HG03175 (cell line): ENCODE measurements at regions not wholly inside any gene's neighbourhood (a gene's known extent, or its start where the extent isn't known, plus 50 kb on each side); places are given as distances from the start of the nearest gene placed in this dataset.

ENCODE experiments used
- ATAC-seq: cut with Tn5 transposase; IDR thresholded peaks from one replicate; pipeline ENCODE4 v1.9.1; 2021; ENCODE audit warnings: mild to moderate bottlenecking, moderate library complexity; ENCODE audit not compliant: unreplicated experiment

DNA sequence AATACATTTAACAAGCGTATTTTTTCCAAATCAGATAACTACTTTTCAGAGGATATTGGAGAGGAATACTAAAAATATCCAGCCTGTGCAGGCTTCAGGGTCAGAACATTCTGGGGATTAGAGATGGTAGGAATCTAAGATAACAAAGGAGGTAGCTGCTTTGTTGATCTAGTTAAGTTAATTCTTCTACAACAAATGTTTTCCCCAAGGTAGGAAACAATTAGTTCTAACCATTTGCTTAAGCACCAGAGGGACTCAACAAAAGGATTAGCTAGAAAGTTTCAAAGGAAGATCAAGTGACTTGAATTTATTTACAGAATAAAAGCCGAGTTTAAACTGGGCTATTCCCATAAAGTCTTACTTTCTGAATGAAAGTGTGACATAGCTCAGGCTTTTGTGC is 524.2 kb downstream of the TMTC2 start:
- ATAC-seq: no peak

DNA sequence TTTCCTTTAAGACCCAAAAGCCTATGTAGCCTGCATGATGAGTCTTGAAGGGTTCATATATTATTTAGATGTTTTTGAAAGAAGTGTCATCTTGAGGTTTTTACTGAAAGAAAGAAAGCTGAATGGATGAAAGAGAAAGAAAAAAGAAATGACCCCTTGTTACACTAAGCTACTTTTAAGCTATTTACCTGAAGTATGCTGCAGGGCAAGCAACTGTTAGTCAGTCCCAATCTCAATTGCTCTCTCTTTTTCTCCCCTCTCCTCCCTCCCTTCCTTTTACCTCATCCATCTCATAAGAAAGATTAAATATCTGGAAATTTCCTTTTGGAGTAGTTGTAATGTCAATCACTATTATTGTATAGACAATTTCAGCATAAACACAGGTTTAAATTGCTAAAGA is 512.4 kb downstream of the TMTC2 start:
- ATAC-seq: no peak

DNA sequence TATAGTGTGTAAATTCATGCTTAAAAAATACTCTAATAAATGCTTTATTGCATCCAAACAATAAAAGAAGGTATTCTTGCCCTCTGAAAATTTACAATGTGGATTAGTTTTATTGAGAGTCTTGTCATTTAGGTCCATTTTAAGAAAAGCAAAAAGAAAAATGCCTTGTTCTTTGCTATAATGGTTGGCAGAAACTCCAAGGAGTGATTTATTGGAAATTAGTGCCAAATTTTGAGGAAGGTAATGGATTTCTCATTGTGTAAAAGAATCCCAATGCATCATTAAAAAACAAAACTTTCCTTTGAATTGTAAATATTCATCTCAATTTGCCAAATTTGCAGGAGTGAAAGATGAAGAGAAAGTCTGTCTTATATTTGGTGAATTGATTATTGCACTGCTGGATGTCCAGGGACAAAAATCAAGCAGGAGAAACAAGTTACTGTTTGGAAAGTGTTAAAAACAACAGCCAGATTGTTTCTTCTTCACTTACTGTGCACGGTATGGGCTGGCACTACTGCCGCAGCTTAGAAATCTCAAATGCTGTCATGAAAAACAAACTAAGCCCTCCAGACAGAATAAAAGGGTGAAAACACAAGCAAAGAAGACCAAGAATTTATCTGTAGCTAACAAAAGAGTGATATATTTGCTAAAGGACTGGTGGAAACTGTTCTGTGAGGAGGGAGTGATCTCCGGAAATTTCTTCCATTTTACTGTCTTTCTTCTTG is 511.7 kb downstream of the TMTC2 start:
- no peak for ATAC-seq

DNA sequence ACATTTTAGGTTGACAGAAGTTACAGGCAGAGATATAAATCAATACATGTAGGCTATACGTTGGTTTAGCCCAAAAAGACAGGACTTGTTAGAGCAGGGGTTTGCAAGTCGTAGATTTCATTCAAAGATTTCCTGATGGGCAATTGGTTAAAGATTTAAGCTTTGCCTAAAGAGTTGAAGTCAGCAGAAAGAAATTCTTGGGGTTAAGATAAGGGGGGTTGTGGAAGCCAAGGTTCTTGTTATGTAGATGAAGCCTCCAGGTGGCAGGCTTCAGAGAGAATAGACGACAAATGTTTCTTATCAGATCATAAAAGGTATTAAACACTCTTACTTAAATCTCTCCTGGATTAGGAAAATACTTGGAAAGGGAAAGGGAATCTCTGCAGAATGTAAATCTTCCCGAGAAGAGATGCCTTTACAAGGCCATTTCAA is 510.8 kb downstream of the TMTC2 start:
- no peak for ATAC-seq

DNA sequence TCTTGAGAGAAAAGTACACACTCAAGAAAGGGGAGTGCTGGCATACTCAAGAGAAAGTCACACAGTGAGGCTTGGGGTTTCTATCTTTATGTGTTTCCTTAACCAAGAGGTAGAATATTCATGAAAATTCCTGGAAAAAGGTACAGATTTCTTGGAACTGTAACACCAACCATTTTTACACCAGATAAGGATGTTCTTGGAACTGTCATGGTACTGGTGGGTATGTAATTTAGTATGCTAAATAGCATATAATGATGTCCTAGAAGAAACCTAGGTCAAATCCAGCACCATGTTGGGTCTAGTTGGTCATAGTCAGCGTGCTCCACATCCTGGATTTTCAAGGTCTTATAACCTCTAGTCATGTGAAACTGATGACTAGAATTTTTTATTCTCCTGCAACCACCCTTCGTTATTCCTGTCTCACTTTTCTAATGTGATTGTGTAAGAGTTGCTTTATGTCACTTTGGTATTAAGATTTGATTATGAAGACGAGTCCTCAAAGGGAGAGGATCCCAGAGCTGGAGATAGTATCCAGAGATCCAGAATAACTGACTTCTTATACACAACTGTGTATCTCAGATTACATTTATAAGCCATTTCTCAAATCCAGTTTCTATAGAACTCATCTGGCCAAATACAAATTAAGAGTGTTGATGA is 510.1 kb downstream of the TMTC2 start:
- no peak for ATAC-seq

DNA sequence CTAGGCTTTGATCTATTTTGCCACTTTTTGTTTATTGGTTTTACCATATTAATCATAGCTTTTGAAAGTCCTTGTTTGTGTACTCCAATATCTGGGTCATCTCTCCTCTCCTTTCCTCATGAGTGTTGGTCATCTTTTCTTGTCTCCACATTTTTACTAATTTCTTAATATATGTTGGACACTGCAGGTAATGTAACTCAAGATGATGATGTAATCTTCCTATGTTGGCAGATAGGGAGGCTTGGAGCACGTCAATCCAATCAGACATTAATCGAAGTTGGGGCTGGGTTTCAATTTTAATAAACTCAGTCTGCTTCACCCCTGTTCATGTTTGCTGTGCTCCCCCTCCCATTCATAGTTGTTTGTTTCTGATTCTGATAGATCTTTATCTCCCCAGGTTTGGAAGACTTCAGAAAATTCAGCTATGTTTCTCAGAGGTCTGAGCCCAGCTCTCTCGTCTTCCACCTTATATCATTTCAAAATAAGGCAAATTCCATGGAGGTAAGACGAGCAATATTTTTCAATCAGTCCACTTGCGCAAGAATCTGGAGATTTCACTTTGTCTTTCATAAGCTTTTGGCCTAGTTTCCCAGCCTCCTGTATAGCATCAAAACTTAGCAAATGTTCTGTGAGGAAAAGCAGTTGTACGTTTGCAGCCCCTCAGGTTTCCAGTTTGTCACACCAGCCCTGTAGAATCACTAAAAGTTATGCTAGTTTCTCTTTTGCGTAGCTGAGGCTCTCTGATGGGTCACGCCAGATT is 504.1 kb downstream of the TMTC2 start:
- no peak for ATAC-seq

DNA sequence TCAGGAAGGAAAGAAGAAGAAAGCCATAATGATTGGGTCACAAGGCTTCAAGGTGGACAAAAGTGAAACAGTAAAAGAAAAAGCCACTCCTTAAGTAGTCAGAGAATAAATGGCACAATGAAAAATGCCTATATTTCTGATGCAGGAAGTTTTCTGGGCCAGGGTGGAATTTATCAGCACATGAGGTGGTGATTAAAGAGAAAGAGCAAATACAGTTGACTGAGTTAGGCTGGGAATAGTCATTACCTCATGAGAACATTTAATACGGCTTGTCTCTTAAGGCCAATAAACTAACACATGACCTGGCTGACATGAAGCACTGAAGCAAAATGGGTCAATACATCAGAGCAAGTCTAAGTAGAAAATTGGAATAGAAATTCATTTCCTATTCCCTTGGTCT is 499.7 kb downstream of the TMTC2 start:
- ATAC-seq: no peak

DNA sequence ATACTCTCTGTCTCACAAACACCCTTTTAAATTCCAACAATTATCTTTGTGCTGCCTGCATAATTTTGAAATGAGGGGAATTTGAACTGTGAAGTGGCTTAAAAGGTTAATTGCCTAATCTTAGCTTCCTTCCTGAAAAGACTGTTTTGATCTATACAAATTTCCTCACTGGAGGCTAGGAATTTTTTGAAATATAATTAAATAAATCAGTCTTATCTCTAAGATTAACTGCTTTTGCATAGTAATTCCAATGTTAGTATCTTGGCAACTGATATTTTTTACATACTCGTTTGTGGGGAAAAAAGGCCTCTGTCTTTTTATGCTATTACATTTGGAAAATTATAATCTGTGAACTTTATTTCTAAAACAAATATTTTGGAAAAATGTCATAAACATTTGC is 498.5 kb downstream of the TMTC2 start:
- ATAC-seq: no peak
